Daoy (cell line): ENCODE measurements at regions not wholly inside any gene's neighbourhood (a gene's known extent, or its start where the extent isn't known, plus 50 kb on each side); places are given as distances from the start of the nearest gene placed in this dataset.
A peak's percentile ranks its signal among the peaks of the same experiment; 100 is the strongest.

Experiments used
- DNase-seq: peaks from one replicate; pipeline ENCODE4 v3.0.0-alpha.2; 2015; ENCODE audit warnings: low read depth

DNA sequence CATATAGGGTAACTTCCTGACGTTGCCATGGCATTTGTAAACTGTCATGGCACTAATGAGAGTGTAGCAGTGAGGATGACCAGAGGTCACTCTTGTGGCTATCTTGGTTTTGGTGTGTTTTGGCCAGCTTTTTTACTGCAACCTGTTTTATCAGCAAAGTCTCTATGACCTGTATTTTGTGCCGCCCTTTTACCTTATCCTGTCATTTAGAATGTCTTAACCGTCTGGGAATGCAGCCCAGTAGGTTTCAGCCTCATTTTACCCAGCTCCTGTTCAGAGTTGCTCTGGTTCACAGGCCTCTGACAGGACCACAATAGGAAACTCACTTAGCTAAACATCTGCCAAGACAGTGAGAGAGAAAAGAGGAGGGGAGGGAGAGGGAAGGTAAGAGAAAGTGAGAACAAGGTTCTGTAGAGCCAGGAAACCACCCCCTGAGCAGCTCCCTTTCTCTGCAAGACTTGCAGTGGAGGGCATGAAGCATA lies 64.8 kb upstream of the PLEKHG3 start:
- DNase-seq, result no peak

DNA sequence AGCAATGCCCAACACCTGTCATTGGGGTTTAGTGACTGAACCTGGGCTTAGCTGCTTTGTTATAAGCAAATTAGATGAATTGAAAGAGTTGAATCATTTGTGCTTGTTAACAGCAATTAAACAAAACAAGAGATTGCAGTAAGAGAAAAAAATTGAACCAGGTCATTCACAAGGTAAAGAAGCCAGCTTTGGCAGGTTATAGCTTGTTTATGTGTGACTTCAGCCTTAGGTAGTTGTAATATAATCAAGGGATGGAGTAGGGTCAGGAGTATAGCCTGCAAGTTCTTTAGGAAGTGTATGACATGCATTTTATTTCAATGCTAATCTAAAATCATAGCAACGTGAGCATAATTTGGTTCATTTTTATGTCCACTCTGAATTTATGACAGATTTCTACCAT lies 63.4 kb upstream of the PLEKHG3 start:
- DNase-seq, result no peak

DNA sequence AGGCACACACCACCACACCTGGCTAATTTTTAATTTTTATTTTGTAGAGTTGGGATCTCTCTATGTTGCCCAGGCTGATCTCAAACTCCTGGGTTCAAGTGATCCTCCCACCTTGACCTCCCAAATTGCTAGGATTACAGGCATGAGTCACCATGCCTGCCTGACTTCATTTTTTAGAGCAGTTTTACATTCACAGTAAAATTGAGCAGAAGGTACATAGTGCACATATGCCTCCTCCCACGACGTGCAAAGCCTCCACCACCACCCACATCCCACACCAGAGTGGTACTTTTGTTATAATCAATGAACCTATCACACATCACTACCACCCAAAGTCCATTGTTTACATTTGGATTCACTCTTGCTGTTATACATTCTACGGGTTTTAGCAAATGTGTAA lies 62.5 kb upstream of the PLEKHG3 start:
- DNase-seq, result no peak

DNA sequence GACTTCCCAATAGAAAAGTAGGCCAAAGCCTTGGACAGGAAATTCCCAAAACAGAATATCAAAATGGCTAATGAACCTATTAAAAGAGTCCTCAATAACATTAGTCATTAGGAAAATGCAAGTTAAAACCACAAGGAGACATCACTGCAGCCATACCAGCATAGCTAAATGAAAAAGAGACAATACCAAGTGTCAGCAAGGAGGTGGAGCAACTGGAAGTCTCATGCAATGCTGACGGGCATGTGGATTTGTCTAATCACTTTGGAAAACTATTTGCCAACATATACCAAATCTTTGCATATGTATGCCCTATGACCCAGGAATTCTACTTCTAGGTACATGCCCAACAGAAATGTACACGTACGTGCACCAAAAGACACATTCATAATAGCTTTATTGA lies 60.5 kb upstream of the PLEKHG3 start:
- no peak for DNase-seq

DNA sequence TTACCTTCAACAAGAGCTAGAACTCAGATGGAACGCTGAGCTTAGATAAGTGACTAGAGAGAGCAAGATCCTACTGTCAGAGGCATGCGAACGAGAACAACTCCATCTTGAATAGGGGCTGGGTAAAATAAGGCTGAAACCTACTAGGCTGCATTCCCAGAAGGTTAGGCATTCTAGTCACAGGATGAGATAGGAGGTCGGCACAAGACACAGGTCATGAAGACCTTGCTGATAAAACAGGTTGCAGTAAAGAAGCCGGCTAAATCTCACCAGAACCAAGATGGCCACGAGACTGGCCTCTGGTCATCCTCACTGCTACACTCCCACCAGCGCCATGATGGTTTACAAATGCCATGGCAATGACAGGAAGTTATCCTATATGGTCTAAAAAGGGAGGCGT lies 59.6 kb upstream of the PLEKHG3 start:
- DNase-seq, result no peak

DNA sequence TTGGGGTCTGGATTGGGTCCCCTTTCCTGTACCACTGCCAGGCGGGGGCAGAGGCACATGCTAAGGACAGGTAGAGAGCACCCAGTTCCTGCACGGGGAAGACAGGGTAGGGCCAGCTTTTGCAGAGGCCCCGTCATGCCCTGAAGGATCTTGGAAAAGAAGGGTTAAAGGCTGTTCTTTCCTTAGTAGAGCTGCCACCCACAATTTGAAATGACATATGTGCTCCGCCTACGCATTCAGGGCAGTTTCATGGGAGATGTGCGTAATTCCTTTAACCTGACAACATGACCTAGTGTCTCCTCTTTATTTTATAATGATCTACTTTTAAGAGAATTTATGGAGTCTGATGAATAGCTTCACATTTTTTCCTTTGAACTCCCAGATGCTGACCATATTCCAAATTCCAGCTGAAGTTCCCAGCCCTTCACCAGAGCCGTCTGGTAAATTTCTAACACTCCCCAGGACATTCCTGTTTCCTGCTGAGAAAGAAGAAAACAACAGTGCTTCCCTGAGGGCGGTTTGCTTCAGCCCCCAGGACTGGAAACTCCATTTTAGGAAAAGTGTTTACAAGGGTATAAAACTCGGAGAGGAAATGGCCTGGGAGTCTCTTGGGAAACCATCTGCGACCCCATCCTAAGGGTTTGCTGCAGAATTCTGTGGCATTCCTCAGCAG lies 58.9 kb upstream of the PLEKHG3 start:
- peak; percentile 53 for DNase-seq

DNA sequence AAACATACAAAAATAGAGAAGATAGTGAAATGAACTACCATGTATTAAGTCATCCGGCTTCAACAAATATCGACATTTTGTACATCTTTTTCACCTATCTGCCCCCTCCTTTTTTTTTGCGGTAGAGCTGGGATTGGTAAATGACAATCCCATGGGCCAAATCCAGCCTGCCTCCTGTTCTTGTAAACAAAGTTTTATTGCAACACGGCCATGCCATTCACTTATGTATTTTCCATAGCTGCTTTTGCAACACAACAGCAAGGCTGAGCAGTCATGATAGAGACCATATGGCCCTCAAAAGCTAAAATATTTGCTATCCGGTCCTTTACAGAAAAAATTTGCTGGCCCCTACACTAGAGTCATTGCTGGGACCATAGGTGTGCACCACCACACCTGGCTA lies 58.1 kb upstream of the PLEKHG3 start:
- DNase-seq, result no peak

DNA sequence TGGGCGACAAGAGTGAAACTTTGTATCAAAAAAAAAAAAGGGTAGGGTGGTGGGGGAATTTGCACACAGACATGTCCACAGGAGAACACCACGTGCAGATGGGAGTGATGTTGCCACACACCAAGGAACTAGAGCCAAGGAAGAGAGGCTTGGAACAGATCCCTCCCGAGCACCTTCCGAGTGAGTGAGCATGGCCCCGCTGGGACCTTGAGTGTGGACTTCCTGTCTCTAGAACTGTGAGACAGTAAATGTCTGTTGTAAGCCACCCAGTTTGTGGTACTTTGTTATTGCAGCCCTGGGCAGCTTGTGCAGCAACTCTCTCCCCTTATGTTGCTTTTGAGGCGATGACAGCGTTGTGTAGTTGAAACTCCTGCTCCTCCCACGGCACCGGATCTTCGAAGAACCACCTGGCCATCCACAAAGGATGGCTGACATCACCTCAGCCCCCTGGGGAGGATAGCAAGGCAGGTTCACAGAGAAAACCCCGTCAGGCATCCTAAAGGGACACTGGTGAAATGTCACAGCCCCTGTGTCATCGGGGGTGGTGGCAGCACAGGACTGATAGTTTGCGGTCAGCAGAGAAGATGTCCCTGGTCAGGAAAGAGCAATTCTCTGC lies 54.7 kb upstream of the PLEKHG3 start:
- DNase-seq, result peak; percentile 48

DNA sequence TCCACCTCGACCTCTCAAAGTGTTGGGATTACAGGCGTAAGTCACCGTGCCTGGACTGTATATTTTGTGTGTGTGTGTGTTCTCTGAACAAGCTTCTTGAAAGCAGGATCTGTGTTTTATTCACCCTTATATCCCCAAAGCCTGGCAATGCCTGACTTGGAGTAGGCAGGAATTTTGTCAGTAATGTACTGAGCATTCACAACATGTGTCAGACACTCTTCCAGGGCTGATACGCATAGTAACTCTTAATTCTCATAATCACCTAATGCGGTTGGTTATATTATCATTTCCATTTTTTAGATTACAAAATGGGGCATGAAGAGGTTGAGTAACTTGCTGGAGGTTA lies 50.4 kb upstream of the PLEKHG3 start:
- peak; percentile 38 for DNase-seq

DNA sequence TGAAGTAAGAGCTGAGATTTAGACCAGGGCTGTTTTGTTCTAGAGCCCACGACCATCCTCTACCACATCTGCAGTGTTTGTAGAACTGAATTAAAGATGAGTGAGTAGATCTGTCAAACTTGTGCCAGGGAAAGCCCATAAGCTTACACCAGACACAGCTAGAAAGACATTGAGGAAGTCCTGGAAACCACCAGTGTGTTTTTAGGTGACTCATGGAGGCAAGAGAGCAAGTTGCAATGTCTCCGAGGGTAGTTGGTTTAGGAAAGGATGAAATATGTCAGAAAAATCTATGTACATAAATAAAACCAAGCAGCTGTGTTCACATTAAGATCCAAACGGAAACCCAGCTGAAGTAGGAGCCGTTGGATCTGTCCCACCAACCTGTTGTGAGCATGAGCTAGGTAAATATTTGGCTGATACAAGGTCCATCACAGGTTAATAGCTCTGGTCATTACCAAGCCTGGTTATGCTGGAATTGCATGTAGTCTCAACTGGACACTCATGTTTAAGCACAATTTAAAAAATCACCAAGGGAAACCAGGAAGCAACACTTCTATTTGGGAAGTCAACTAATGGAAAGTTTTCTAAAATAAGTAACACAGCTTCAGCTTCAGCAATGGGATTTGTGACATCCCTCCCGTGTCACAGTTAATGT lies 49.9 kb upstream of the PLEKHG3 start:
- peak; percentile 89 for DNase-seq
